Cardiac muscle cell (in vitro differentiated cells and primary cell): ENCODE measurements at regions not wholly inside any gene's neighbourhood (a gene's known extent, or its start where the extent isn't known, plus 50 kb on each side); places are given as distances from the start of the nearest gene placed in this dataset.

Experiments
- DNase-seq, 2 donors: peaks; one replicate each; pipeline versions ENCODE4 v3.0.0 to v3.0.0-alpha.2; 2010 to 2017; ENCODE audit warnings: low read depth in 1 of 2, low spot score in 1 of 2
- H3K27ac ChIP-seq: fragments of 200-600 bp; sonication (generic); 2 replicates; pipeline ENCODE4 v1.5.1; 2016
- H3K27me3 ChIP-seq: fragments of 200-600 bp; sonication (generic); 2 replicates; pipeline ENCODE4 v1.6.0; 2016; ENCODE audit warnings: control low read depth
- H3K36me3 ChIP-seq: fragments of 200-600 bp; sonication (generic); 2 replicates; pipeline ENCODE4 v1.5.1; 2016; ENCODE audit warnings: control low read depth
- H3K4me1 ChIP-seq: fragments of 200-600 bp; sonication (generic); 2 replicates; pipeline ENCODE4 v1.8.1; 2017; ENCODE audit warnings: low read depth, mild to moderate bottlenecking, mixed run types
- H3K4me3 ChIP-seq: fragments of 200-600 bp; sonication (generic); 2 replicates; pipeline ENCODE4 v1.5.1; 2016; ENCODE audit warnings: mild to moderate bottlenecking
- H3K9me3 ChIP-seq: fragments of 200-600 bp; sonication (generic); 2 replicates; pipeline ENCODE4 v1.5.1; 2017; ENCODE audit warnings: low read depth, mild to moderate bottlenecking, control low read depth
- CTCF ChIP-seq: IDR thresholded peaks from 2 replicates; pipeline ENCODE4 v1.5.1; 2012; ENCODE audit warnings: low read depth, mild to moderate bottlenecking, low read length

- H3K9me3 ChIP-seq: no peaks in the 10 kb centered on the region
- TF ChIP-seq CTCF: no peak
- H3K36me3 ChIP-seq: no peaks in the 10 kb centered on the region
These were observed 139.7 kb downstream of the CD47 start for GRCh38 chr3:107951126-107951525.

GRCh38 chr3:107950417-107950816, 140.4 kb downstream of the CD47 start:
- H3K9me3 ChIP-seq: no peaks in the 10 kb centered on the region
- TF ChIP-seq CTCF: no peak
- DNase-seq: no peak
- peaks cover 5% of the 10 kb centered on the region for H3K4me1 ChIP-seq
- H3K36me3 ChIP-seq: no peaks in the 10 kb centered on the region
- H3K4me3 ChIP-seq: no peak overlapping the region
- no peak overlapping the region for H3K27ac ChIP-seq
- H3K27me3 ChIP-seq: no peaks in the 10 kb centered on the region

More at GRCh38 chr3:107951126-107951525, 139.7 kb downstream of the CD47 start:
- peaks cover 5% of the 10 kb centered on the region for H3K4me1 ChIP-seq
- peak in 1 of 2 donors; percentile 52 for DNase-seq
- no peaks in the 10 kb centered on the region for H3K27me3 ChIP-seq
- H3K4me3 ChIP-seq: no peak overlapping the region
- no peak overlapping the region for H3K27ac ChIP-seq

- TF ChIP-seq CTCF: no peak
- no peaks in the 10 kb centered on the region for H3K9me3 ChIP-seq
- no peak overlapping the region for H3K4me3 ChIP-seq
- no peak overlapping the region for H3K27ac ChIP-seq
- peaks cover 5% of the 10 kb centered on the region for H3K4me1 ChIP-seq
- H3K36me3 ChIP-seq: no peaks in the 10 kb centered on the region
- H3K27me3 ChIP-seq: no peaks in the 10 kb centered on the region
- DNase-seq: no peak
These were observed 141.3 kb downstream of the CD47 start for GRCh38 chr3:107949394-107949970.

GRCh38 chr3:107947203-107947602, 143.6 kb downstream of the CD47 start:
- no peak for TF ChIP-seq CTCF
- no peak for DNase-seq
- H3K27ac ChIP-seq: no peak overlapping the region
- no peaks in the 10 kb centered on the region for H3K27me3 ChIP-seq
- H3K36me3 ChIP-seq: no peaks in the 10 kb centered on the region
- no peaks in the 10 kb centered on the region for H3K9me3 ChIP-seq
- H3K4me1 ChIP-seq: peaks cover 5% of the 10 kb centered on the region
- no peak overlapping the region for H3K4me3 ChIP-seq

GRCh38 chr3:107946700-107947099, 144.1 kb downstream of the CD47 start:
- TF ChIP-seq CTCF: no peak
- peaks cover 5% of the 10 kb centered on the region for H3K4me1 ChIP-seq
- H3K36me3 ChIP-seq: no peaks in the 10 kb centered on the region
- no peaks in the 10 kb centered on the region for H3K27me3 ChIP-seq
- no peaks in the 10 kb centered on the region for H3K9me3 ChIP-seq
- H3K27ac ChIP-seq: no peak overlapping the region
- no peak for DNase-seq
- no peak overlapping the region for H3K4me3 ChIP-seq
